Kidney epithelial cell (primary cell): ENCODE measurements at regions not wholly inside any gene's neighbourhood (a gene's known extent, or its start where the extent isn't known, plus 50 kb on each side); places are given as distances from the start of the nearest gene placed in this dataset.

Experiments used
- DNase-seq: peaks from one replicate; pipeline ENCODE4 v3.0.0-alpha.2; 2010; ENCODE audit warnings: low read depth
- H3K27me3 ChIP-seq: 2 replicates; pipeline ENCODE4 v1.6.0; 2011; ENCODE audit warnings: low read length; ENCODE audit not compliant: control insufficient read depth, insufficient read depth
- H3K36me3 ChIP-seq: 2 replicates; pipeline ENCODE4 v1.5.1; 2011; ENCODE audit warnings: low read length; ENCODE audit not compliant: control insufficient read depth, insufficient read depth
- H3K4me3 ChIP-seq: 2 replicates; pipeline ENCODE4 v1.5.1; 2011; ENCODE audit warnings: low read depth, mild to moderate bottlenecking, control low read depth, low read length
- CTCF ChIP-seq: IDR thresholded peaks from 2 replicates; pipeline ENCODE4 v1.5.1; 2011; ENCODE audit warnings: mild to moderate bottlenecking, moderate library complexity, low read length, control low read depth, inconsistent platforms; ENCODE audit not compliant: insufficient read depth, poor library complexity, severe bottlenecking

DNA sequence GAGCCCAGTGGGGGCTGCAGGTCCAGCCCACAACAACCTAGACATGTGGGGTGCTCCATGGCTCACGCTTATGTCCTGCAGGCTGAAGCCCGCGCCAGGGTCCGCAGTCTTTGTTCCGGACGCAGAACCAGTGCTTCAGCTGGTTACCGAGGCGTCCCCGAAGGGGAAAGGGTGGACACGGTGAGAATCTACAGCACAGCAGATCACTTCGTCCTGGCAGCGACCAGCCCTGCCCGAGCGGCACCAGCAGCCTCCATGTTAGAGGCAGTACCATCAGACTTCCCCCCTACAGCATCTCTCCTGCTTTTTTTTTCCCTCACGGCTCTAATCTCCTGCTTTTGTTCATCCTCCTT lies 1736.4 kb downstream of the TP53TG3F start:
- no peak overlapping the region for H3K4me3 ChIP-seq
- TF ChIP-seq CTCF: no peak
- DNase-seq: no peak
- H3K36me3 ChIP-seq: no peaks in the 10 kb centered on the region
- no peaks in the 10 kb centered on the region for H3K27me3 ChIP-seq

DNA sequence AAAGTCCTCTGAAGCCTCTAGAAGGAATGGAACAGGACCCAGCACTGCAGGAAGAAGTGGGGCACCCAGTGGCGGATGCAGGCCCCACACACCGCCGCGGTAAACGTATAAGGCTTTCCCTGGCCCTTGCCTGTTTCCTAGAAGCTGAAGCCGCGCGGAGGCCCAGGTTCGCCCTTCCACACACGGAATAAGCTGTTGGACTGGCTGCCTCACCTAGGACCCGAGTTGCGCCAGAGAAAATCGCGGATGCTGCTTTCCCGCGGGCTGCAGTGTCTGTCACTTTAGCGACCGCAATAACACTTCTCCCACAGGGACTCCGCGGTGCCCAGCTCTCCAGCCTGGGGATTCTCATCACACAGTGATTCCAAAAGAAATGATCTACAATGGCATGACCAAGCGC lies 1736.9 kb downstream of the TP53TG3F start:
- Histone ChIP-seq H3K4me3 (no peak overlapping the region), H3K27me3 (no peaks in the 10 kb centered on the region), H3K36me3 (no peaks in the 10 kb centered on the region)
- no peak for DNase-seq
- no peak for TF ChIP-seq CTCF

DNA sequence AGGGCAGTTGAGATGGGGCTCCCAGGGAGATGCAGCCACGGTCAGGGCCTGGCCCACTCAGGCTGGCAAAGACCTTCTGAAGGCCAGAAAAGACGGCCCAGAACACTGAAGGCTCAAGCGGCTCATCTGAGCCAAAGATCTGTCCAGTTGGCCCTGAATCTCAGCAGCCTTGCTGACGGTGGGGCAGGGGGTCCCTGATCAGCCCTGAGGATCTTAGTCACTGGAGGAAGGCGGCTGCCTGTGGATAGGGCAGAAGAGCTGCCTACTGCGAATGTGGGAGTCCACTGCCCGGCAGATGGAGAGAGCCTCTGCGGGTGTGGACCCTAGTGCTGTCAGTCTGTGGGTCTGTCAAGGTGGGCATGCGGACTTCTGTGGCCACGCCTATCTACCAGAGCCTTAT lies 1738.2 kb downstream of the TP53TG3F start:
- Histone ChIP-seq H3K4me3 (no peak overlapping the region), H3K36me3 (no peaks in the 10 kb centered on the region), H3K27me3 (no peaks in the 10 kb centered on the region)
- TF ChIP-seq CTCF: no peak
- no peak for DNase-seq

- no peak overlapping the region for H3K4me3 ChIP-seq
- TF ChIP-seq CTCF: no peak
Observed at GRCh38 chr16:35198223-35199199, 1739.1 kb downstream of the TP53TG3F start.

GRCh38 chr16:35200662-35201061 lies 1741.2 kb downstream of the TP53TG3F start:
- H3K27me3 ChIP-seq: no peaks in the 10 kb centered on the region

More at GRCh38 chr16:35198223-35199199, 1739.1 kb downstream of the TP53TG3F start:
- no peaks in the 10 kb centered on the region for H3K27me3 ChIP-seq
- DNase-seq: no peak
- no peaks in the 10 kb centered on the region for H3K36me3 ChIP-seq

More at GRCh38 chr16:35200662-35201061, 1741.2 kb downstream of the TP53TG3F start:
- TF ChIP-seq CTCF: no peak
- no peaks in the 10 kb centered on the region for H3K36me3 ChIP-seq
- H3K4me3 ChIP-seq: no peak overlapping the region
- no peak for DNase-seq
